H9 (cell line): ENCODE measurements at regions not wholly inside any gene's neighbourhood (a gene's known extent, or its start where the extent isn't known, plus 50 kb on each side); places are given as distances from the start of the nearest gene placed in this dataset.

Experiments
- DNase-seq: peaks from one replicate; pipeline ENCODE4 v3.0.0-alpha.2; 2017
- H2AFZ ChIP-seq: one replicate; pipeline ENCODE4 v1.6.1; 2013; ENCODE audit warnings: mild to moderate bottlenecking, low read length, control low read depth, moderate library complexity
- H2AK5ac ChIP-seq: 2 replicates; pipeline ENCODE4 v1.6.1; 2013; ENCODE audit warnings: low read length, control low read depth, mixed read lengths; ENCODE audit not compliant: insufficient read length
- H2BK120ac ChIP-seq: one replicate; pipeline ENCODE4 v1.6.1; 2013; ENCODE audit warnings: low read depth, mild to moderate bottlenecking, low read length, control low read depth, inconsistent platforms; ENCODE audit not compliant: poor library complexity, severe bottlenecking
- H2BK12ac ChIP-seq: 2 replicates; pipeline ENCODE4 v1.6.1; 2013; ENCODE audit warnings: low read length, control low read depth, mixed read lengths, low read depth; ENCODE audit not compliant: insufficient read length
- H2BK15ac ChIP-seq: 2 replicates; pipeline ENCODE4 v1.6.1; 2013; ENCODE audit warnings: low read depth, low read length, control low read depth
- H2BK20ac ChIP-seq: one replicate; pipeline ENCODE4 v1.6.1; 2013; ENCODE audit warnings: low read depth, mild to moderate bottlenecking, low read length, control low read depth, inconsistent platforms; ENCODE audit not compliant: poor library complexity, severe bottlenecking
- H2BK5ac ChIP-seq: 2 replicates; pipeline ENCODE4 v1.6.1; 2013; ENCODE audit warnings: low read length, control low read depth, mixed read lengths; ENCODE audit not compliant: insufficient read length
- H3K14ac ChIP-seq: 2 replicates; pipeline ENCODE4 v1.6.1; 2013; ENCODE audit warnings: low read length, control low read depth; ENCODE audit not compliant: insufficient read depth
- H3K18ac ChIP-seq: 2 replicates; pipeline ENCODE4 v1.6.1; 2013; ENCODE audit warnings: low read depth, mild to moderate bottlenecking, mixed read lengths, low read length, control low read depth; ENCODE audit not compliant: insufficient read length
- H3K23ac ChIP-seq: 2 replicates; pipeline ENCODE4 v1.6.1; 2013; ENCODE audit warnings: low read length, control low read depth, mixed read lengths, low read depth; ENCODE audit not compliant: insufficient read length
- H3K23me2 ChIP-seq: 2 replicates; pipeline ENCODE4 v1.6.1; 2013; ENCODE audit warnings: low read depth, mild to moderate bottlenecking, mixed read lengths, low read length, control low read depth; ENCODE audit not compliant: insufficient read length, poor library complexity, severe bottlenecking
- H3K27ac ChIP-seq: 2 replicates; pipeline ENCODE4 v1.5.1; 2013; ENCODE audit warnings: low read length, control low read depth, mixed read lengths, low read depth; ENCODE audit not compliant: insufficient read length
- H3K27me3 ChIP-seq: 2 replicates; pipeline ENCODE4 v1.6.1; 2013; ENCODE audit warnings: low read length, control low read depth, inconsistent platforms; ENCODE audit not compliant: insufficient read depth
- H3K4ac ChIP-seq: 2 replicates; pipeline ENCODE4 v1.6.1; 2013; ENCODE audit warnings: low read depth, mild to moderate bottlenecking, control low read depth, inconsistent platforms, low read length, moderate library complexity
- H3K4me1 ChIP-seq: 2 replicates; pipeline ENCODE4 v1.6.1; 2013; ENCODE audit warnings: low read length, control low read depth, inconsistent platforms; ENCODE audit not compliant: insufficient read depth
- H3K4me2 ChIP-seq: 2 replicates; pipeline ENCODE4 v1.6.1; 2013; ENCODE audit warnings: low read length, control low read depth, mixed read lengths; ENCODE audit not compliant: insufficient read length, insufficient read depth
- H3K56ac ChIP-seq: 2 replicates; pipeline ENCODE4 v1.6.1; 2013; ENCODE audit warnings: low read depth, mild to moderate bottlenecking, mixed read lengths, low read length, control low read depth; ENCODE audit not compliant: insufficient read length
- H3K79me1 ChIP-seq: 2 replicates; pipeline ENCODE4 v1.6.1; 2013; ENCODE audit warnings: low read depth, mild to moderate bottlenecking, moderate library complexity, low read length, control low read depth, inconsistent platforms; ENCODE audit not compliant: insufficient read depth, poor library complexity, severe bottlenecking
- H3K79me2 ChIP-seq: 2 replicates; pipeline ENCODE4 v1.6.1; 2013; ENCODE audit warnings: low read length, control low read depth, inconsistent platforms; ENCODE audit not compliant: insufficient read depth
- H3K9ac ChIP-seq: 2 replicates; pipeline ENCODE4 v1.6.1; 2013; ENCODE audit warnings: low read length, control low read depth, mixed read lengths; ENCODE audit not compliant: insufficient read length; ENCODE audit errors: extremely low read depth
- H3K9me3 ChIP-seq: one replicate; pipeline ENCODE4 v1.6.1; 2013; ENCODE audit warnings: low read depth, low read length, inconsistent platforms; ENCODE audit not compliant: control insufficient read depth
- H3T11ph ChIP-seq: one replicate; pipeline ENCODE4 v1.6.1; 2013; ENCODE audit warnings: mild to moderate bottlenecking, low read length, control low read depth, inconsistent platforms
- H4K20me1 ChIP-seq: one replicate; pipeline ENCODE4 v1.6.1; 2013; ENCODE audit not compliant: control insufficient read depth, insufficient read length, insufficient read depth
- H4K5ac ChIP-seq: 2 replicates; pipeline ENCODE4 v1.6.1; 2013; ENCODE audit warnings: low read depth, mild to moderate bottlenecking, mixed read lengths, low read length, control low read depth; ENCODE audit not compliant: insufficient read length
- H4K8ac ChIP-seq: replicated peaks from 2 replicates; pipeline ENCODE4 v1.6.1; 2013; ENCODE audit warnings: low read length, control low read depth, mixed read lengths, low read depth; ENCODE audit not compliant: insufficient read length
- H4K91ac ChIP-seq: 2 replicates; pipeline ENCODE4 v1.6.1; 2013; ENCODE audit warnings: low read depth, mild to moderate bottlenecking, moderate library complexity, mixed read lengths, low read length, control low read depth; ENCODE audit not compliant: insufficient read length
- H3K27ac Mint-ChIP-seq, 3 experiments: 2 replicates in 2 of 3; 3 replicates in 1 of 3; pipeline ENCODE4 v1.8.0; 2020 to 2021; ENCODE audit warnings: mixed read lengths in 3 of 3, mild to moderate bottlenecking in 1 of 3, moderate library complexity in 1 of 3
- H3K27me3 Mint-ChIP-seq: 2 replicates; pipeline ENCODE4 v1.8.0; 2021; ENCODE audit warnings: low read depth, mild to moderate bottlenecking, moderate library complexity, mixed read lengths
- H3K36me3 Mint-ChIP-seq, 3 experiments: 2 replicates in 2 of 3; 3 replicates in 1 of 3; pipeline ENCODE4 v1.8.0; 2020 to 2021; ENCODE audit warnings: low read depth in 3 of 3, mixed read lengths in 3 of 3; ENCODE audit not compliant: insufficient read depth in 1 of 3
- H3K4me1 Mint-ChIP-seq, 2 experiments: 2 replicates each; pipeline ENCODE4 v1.8.0; 2020; ENCODE audit warnings: mixed read lengths in 2 of 2
- H3K4me3 Mint-ChIP-seq, 2 experiments: 2 replicates in 1 of 2; 3 replicates in 1 of 2; pipeline ENCODE4 v1.8.0; 2020 to 2021; ENCODE audit warnings: mild to moderate bottlenecking in 2 of 2, mixed read lengths in 2 of 2, moderate library complexity in 1 of 2
- H3K9me3 Mint-ChIP-seq, 2 experiments: 2 replicates in 1 of 2; 3 replicates in 1 of 2; pipeline ENCODE4 v1.8.0; 2020; ENCODE audit warnings: mild to moderate bottlenecking in 2 of 2, mixed read lengths in 2 of 2, moderate library complexity in 1 of 2
- CTCF ChIP-seq: fragments of 200-600 bp; sonication (generic); conservative IDR thresholded peaks from 3 replicates; pipeline ENCODE4 v1.8.0; 2021; ENCODE audit warnings: antibody characterized with exemption, mild to moderate bottlenecking
- WGBS: extraction: QIAGEN DNeasy Blood & Tissue Kit; methylation state at CpG from one replicate; pipeline ENCODE4 v1.1.7; 2013; ENCODE audit warnings: missing lambda C conversion rate, low lambda C conversion rate, mixed read lengths; ENCODE audit not compliant: insufficient read length; ENCODE audit errors: extremely low coverage; 5-methylcytosine and 5-hydroxymethylcytosine counted together

DNA sequence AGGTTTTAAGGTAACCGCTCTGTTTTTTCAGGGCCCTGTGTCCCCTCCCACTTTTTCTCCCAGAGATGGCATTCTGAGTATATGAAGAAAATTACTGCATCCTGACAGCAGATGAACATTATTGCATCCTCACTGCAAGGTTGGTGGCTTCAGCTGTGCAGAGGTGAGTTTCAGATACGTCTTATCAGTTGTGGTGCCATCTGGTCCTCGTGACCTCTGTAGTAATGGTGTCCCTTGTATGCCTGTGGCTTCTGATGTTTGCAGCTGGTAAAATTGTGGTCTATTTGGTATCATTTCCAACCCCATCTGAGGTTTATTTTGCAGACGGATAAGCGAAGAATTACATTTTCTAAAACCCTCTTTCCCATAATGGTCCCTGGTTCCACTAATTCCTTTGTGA is 417.0 kb downstream of the HS3ST3B1 start:
- no peak overlapping the region for H3K4me3 Mint-ChIP-seq
- H4K91ac ChIP-seq, result no peak overlapping the region
- H3K4ac ChIP-seq, result no peak overlapping the region
- H3K79me2 ChIP-seq, result no peaks in the 10 kb centered on the region
- no peak for DNase-seq
- H2BK12ac ChIP-seq, result no peak overlapping the region
- no peak overlapping the region for H2BK20ac ChIP-seq
- H3K4me1 ChIP-seq, result no peaks in the 10 kb centered on the region
- H3K9ac ChIP-seq, result no peak overlapping the region
- H2AFZ ChIP-seq, result no peak overlapping the region
- H2AK5ac ChIP-seq, result no peak overlapping the region
- no peaks in the 10 kb centered on the region for H3K79me1 ChIP-seq
- no peak overlapping the region for H3K56ac ChIP-seq
- peaks cover 4% of the 10 kb centered on the region in 2 experiments; a peak in 2 of 5 replicates for H3K9me3 Mint-ChIP-seq
- H3T11ph ChIP-seq, result no peak overlapping the region
- no peaks in the 10 kb centered on the region for H3K27me3 ChIP-seq
- no peak overlapping the region for H4K8ac ChIP-seq
- no peaks in the 10 kb centered on the region; the same call in 1 of the 2 replicates for H3K27me3 Mint-ChIP-seq
- H3K14ac ChIP-seq, result no peak overlapping the region
- no peaks in the 10 kb centered on the region for H3K23me2 ChIP-seq
- no peak overlapping the region for H2BK5ac ChIP-seq
- H3K27ac ChIP-seq, result no peak overlapping the region
- no peaks in the 10 kb centered on the region for H3K9me3 ChIP-seq
- no peak overlapping the region for H3K18ac ChIP-seq
- H3K4me2 ChIP-seq, result no peak overlapping the region
- H3K27ac Mint-ChIP-seq, result no peak overlapping the region
- no peaks in the 10 kb centered on the region for H3K4me1 Mint-ChIP-seq
- no peak overlapping the region for H2BK15ac ChIP-seq
- no peak overlapping the region for H4K5ac ChIP-seq
- no peaks in the 10 kb centered on the region for H4K20me1 ChIP-seq
- H3K36me3 Mint-ChIP-seq, result no peaks in the 10 kb centered on the region
- H2BK120ac ChIP-seq, result no peak overlapping the region
- no peak overlapping the region for H3K23ac ChIP-seq
- WGBS, result no CpG with 5 or more reads among the region's 5 CpGs
- no peak for TF ChIP-seq CTCF
